MM.1S (cell line): ENCODE measurements at regions not wholly inside any gene's neighbourhood (a gene's known extent, or its start where the extent isn't known, plus 50 kb on each side); places are given as distances from the start of the nearest gene placed in this dataset.

Experiments used
- DNase-seq: peaks from one replicate; pipeline ENCODE4 v3.0.0-alpha.2; 2015
- H2AFZ ChIP-seq: fragments of 300-600 bp; sonication (generic); 2 replicates; pipeline ENCODE4 v1.6.0; 2016; ENCODE audit warnings: antibody characterized with exemption, low read length
- H3F3A ChIP-seq: fragments of 300-600 bp; sonication (generic); 2 replicates; pipeline ENCODE4 v1.6.1; 2016; ENCODE audit warnings: mild to moderate bottlenecking, antibody characterized with exemption, low read length, moderate library complexity, mixed read lengths; ENCODE audit not compliant: insufficient read depth
- H3K27ac ChIP-seq: fragments of 300-600 bp; sonication (generic); 2 replicates; pipeline ENCODE4 v1.5.1; 2016; ENCODE audit warnings: mild to moderate bottlenecking, low read length
- H3K27me3 ChIP-seq: fragments of 300-600 bp; sonication (generic); replicated peaks from 2 replicates; pipeline ENCODE4 v1.6.0; 2016; ENCODE audit warnings: low read length; ENCODE audit not compliant: insufficient read depth
- H3K36me3 ChIP-seq: fragments of 300-600 bp; sonication (generic); replicated peaks from 2 replicates; pipeline ENCODE4 v1.6.1; 2016; ENCODE audit warnings: mild to moderate bottlenecking, low read length, mixed read lengths; ENCODE audit not compliant: insufficient read depth
- H3K4me1 ChIP-seq: fragments of 300-600 bp; sonication (generic); 2 replicates; pipeline ENCODE4 v1.6.1; 2016; ENCODE audit warnings: low read length, mixed read lengths
- H3K4me2 ChIP-seq: fragments of 300-600 bp; sonication (generic); 2 replicates; pipeline ENCODE4 v1.6.0; 2016; ENCODE audit warnings: low read depth, low read length
- H3K4me3 ChIP-seq: fragments of 300-600 bp; sonication (generic); 2 replicates; pipeline ENCODE4 v1.5.1; 2016; ENCODE audit warnings: low read length, mixed read lengths
- H3K79me2 ChIP-seq: fragments of 300-600 bp; sonication (generic); 2 replicates; pipeline ENCODE4 v1.6.1; 2016; ENCODE audit warnings: mixed run types, low read length, mixed read lengths
- H3K9ac ChIP-seq: fragments of 300-600 bp; sonication (generic); 2 replicates; pipeline ENCODE4 v1.6.1; 2016; ENCODE audit warnings: low read length, mixed read lengths
- H3K9me2 ChIP-seq: fragments of 300-600 bp; sonication (generic); replicated peaks from 2 replicates; pipeline ENCODE4 v1.6.1; 2016; ENCODE audit warnings: mild to moderate bottlenecking, low read length, mixed read lengths; ENCODE audit not compliant: insufficient read depth
- H3K9me3 ChIP-seq: fragments of 300-600 bp; sonication (generic); replicated peaks from 2 replicates; pipeline ENCODE4 v1.6.1; 2016; ENCODE audit warnings: mild to moderate bottlenecking, low read length, mixed read lengths; ENCODE audit not compliant: insufficient read depth
- H4K20me1 ChIP-seq: fragments of 300-600 bp; sonication (generic); 2 replicates; pipeline ENCODE4 v1.6.1; 2016; ENCODE audit warnings: mild to moderate bottlenecking, low read length, moderate library complexity, mixed read lengths; ENCODE audit not compliant: insufficient read depth
- CTCF ChIP-seq: fragments of 300-600 bp; sonication (generic); IDR thresholded peaks from 2 replicates; pipeline ENCODE4 v1.5.1; 2016; ENCODE audit warnings: antibody characterized with exemption, low read length, mixed read lengths
- EZH2 ChIP-seq: fragments of 300-600 bp; sonication (generic); optimal IDR thresholded peaks from 2 replicates; pipeline ENCODE3; 2017; ENCODE audit warnings: low read depth, mild to moderate bottlenecking, antibody characterized with exemption, low read length, mixed read lengths
- EZH2phosphoT487 ChIP-seq: fragments of 300-600 bp; sonication (generic); IDR thresholded peaks from 2 replicates; pipeline ENCODE4 v1.6.1; 2018; ENCODE audit warnings: antibody characterized with exemption, low read length

GRCh38 chr3:16816048-16816780, 68.5 kb upstream of the PLCL2 start:
- peak overlapping the region; percentile 43 for H3K4me2 ChIP-seq
- no peaks in the 10 kb centered on the region for H3K27me3 ChIP-seq
- H3K36me3 ChIP-seq: no peaks in the 10 kb centered on the region
- no peaks in the 10 kb centered on the region for H4K20me1 ChIP-seq
- no peak for TF ChIP-seq EZH2phosphoT487
- no peak for TF ChIP-seq CTCF
- no peak for TF ChIP-seq EZH2
- H3K79me2 ChIP-seq: no peaks in the 10 kb centered on the region
- no peaks in the 10 kb centered on the region for H3K9me2 ChIP-seq
- DNase-seq: peak; percentile 92
- peaks cover 8% of the 10 kb centered on the region for H3F3A ChIP-seq
- no peaks in the 10 kb centered on the region for H3K9me3 ChIP-seq
- peak overlapping the region; percentile 29; the same call in 1 of the 2 replicates for H3K9ac ChIP-seq
- peaks cover 16% of the 10 kb centered on the region for H3K4me1 ChIP-seq
- peak overlapping the region; percentile 52 for H2AFZ ChIP-seq
- H3K27ac ChIP-seq: peak overlapping the region; percentile 78
- no peak overlapping the region for H3K4me3 ChIP-seq

GRCh38 chr3:16817197-16817596, 67.6 kb upstream of the PLCL2 start:
- no peak for DNase-seq
- H2AFZ ChIP-seq: no peak overlapping the region

GRCh38 chr3:16818194-16818593, 66.6 kb upstream of the PLCL2 start:
- H3K27ac ChIP-seq: no peak overlapping the region
- H3K4me3 ChIP-seq: no peak overlapping the region
- H3K9me2 ChIP-seq: no peaks in the 10 kb centered on the region

More at GRCh38 chr3:16817197-16817596, 67.6 kb upstream of the PLCL2 start:
- Histone ChIP-seq H3F3A (peaks cover 8% of the 10 kb centered on the region), H3K79me2 (no peaks in the 10 kb centered on the region), H3K27ac (no peak overlapping the region), H3K9ac (no peak overlapping the region), H3K4me2 (no peak overlapping the region), H3K27me3 (no peaks in the 10 kb centered on the region), H3K9me3 (no peaks in the 10 kb centered on the region), H3K36me3 (no peaks in the 10 kb centered on the region), H3K9me2 (no peaks in the 10 kb centered on the region), H3K4me3 (no peak overlapping the region), H3K4me1 (peaks cover 16% of the 10 kb centered on the region), H4K20me1 (no peaks in the 10 kb centered on the region)
- no peak for TF ChIP-seq EZH2phosphoT487
- TF ChIP-seq EZH2: no peak
- no peak for TF ChIP-seq CTCF

More at GRCh38 chr3:16818194-16818593, 66.6 kb upstream of the PLCL2 start:
- no peak for TF ChIP-seq EZH2
- TF ChIP-seq EZH2phosphoT487: no peak
- TF ChIP-seq CTCF: no peak
- Histone ChIP-seq H3K36me3 (no peaks in the 10 kb centered on the region), H4K20me1 (no peaks in the 10 kb centered on the region), H3K27me3 (no peaks in the 10 kb centered on the region), H3K4me1 (peaks cover 20% of the 10 kb centered on the region), H3K79me2 (no peaks in the 10 kb centered on the region), H2AFZ (no peak overlapping the region), H3K4me2 (no peak overlapping the region), H3F3A (peaks cover 8% of the 10 kb centered on the region), H3K9me3 (no peaks in the 10 kb centered on the region), H3K9ac (no peak overlapping the region)
- no peak for DNase-seq
